ENCODE measurements at regions not wholly inside any gene's neighbourhood (a gene's known extent, or its start where the extent isn't known, plus 50 kb on each side); places are given as distances from the start of the nearest gene placed in this dataset.

DNA sequence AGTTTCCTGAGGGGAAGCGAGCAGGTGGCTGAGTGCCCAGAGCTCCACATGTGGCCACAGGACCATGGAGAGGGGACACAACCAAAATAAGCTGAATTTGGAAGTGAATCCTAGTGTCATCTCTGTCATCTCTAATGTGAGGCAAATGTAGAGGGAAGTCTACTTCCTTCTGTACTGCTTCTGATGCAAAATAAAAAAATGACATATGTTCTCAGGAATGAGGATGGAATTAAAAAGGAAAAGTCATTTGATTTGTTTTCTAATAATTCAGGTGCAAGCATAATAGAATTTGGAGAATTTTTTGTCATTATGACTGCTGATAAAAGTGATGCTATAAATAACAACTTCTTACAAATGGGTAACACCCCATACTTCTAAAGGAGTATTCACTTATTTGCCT is 59.5 kb upstream of the POU1F1 start:
- TF ChIP-seq, protein P1, sequence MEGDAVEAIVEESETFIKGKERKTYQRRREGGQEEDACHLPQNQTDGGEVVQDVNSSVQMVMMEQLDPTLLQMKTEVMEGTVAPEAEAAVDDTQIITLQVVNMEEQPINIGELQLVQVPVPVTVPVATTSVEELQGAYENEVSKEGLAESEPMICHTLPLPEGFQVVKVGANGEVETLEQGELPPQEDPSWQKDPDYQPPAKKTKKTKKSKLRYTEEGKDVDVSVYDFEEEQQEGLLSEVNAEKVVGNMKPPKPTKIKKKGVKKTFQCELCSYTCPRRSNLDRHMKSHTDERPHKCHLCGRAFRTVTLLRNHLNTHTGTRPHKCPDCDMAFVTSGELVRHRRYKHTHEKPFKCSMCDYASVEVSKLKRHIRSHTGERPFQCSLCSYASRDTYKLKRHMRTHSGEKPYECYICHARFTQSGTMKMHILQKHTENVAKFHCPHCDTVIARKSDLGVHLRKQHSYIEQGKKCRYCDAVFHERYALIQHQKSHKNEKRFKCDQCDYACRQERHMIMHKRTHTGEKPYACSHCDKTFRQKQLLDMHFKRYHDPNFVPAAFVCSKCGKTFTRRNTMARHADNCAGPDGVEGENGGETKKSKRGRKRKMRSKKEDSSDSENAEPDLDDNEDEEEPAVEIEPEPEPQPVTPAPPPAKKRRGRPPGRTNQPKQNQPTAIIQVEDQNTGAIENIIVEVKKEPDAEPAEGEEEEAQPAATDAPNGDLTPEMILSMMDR (IDR thresholded peaks at IDR 0.05 in 4 of 5, conservative IDR thresholded peaks at IDR 0.05 in 1 of 5), result no peak
- no peak for TF ChIP-seq POLR2A (IDR thresholded peaks at IDR 0.05)

Measured in gastrocnemius medialis (tissue), 4 donors.